Keratinocyte (primary cell): ENCODE measurements at regions not wholly inside any gene's neighbourhood (a gene's known extent, or its start where the extent isn't known, plus 50 kb on each side); places are given as distances from the start of the nearest gene placed in this dataset.

Experiments used
- CTCF ChIP-seq, 3 experiments: IDR thresholded peaks in 1 of 3; conservative IDR thresholded peaks in 1 of 3; optimal IDR thresholded peaks in 1 of 3; 2 replicates in 2 of 3; 3 replicates in 1 of 3; pipeline versions ENCODE3 to v1.5.1; 2011; ENCODE audit warnings: low read length in 3 of 3, mild to moderate bottlenecking in 3 of 3, moderate library complexity in 2 of 3, control low read depth in 1 of 3, inconsistent platforms in 1 of 3; ENCODE audit not compliant: insufficient read depth in 2 of 3; ENCODE audit errors: extremely low read depth in 1 of 3
- EZH2 ChIP-seq: IDR thresholded peaks from one replicate; pipeline ENCODE4 v1.6.1; 2012; ENCODE audit warnings: inconsistent platforms, mild to moderate bottlenecking, low read length, moderate library complexity

- TF ChIP-seq CTCF (optimal IDR thresholded peaks at IDR 0.05 in 1 of 3, IDR thresholded peaks at IDR 0.05 in 1 of 3, conservative IDR thresholded peaks at IDR 0.05 in 1 of 3; ENCODE audit: extremely low read depth in 1 of 3, insufficient read depth in 2 of 3, low read length in 3 of 3) = no peak
- no peak for TF ChIP-seq EZH2
Observed at GRCh38 chr18:2091937-2092336, 479.4 kb downstream of the METTL4 start.
